ENCODE measurements at regions not wholly inside any gene's neighbourhood (a gene's known extent, or its start where the extent isn't known, plus 50 kb on each side); places are given as distances from the start of the nearest gene placed in this dataset.

DNA sequence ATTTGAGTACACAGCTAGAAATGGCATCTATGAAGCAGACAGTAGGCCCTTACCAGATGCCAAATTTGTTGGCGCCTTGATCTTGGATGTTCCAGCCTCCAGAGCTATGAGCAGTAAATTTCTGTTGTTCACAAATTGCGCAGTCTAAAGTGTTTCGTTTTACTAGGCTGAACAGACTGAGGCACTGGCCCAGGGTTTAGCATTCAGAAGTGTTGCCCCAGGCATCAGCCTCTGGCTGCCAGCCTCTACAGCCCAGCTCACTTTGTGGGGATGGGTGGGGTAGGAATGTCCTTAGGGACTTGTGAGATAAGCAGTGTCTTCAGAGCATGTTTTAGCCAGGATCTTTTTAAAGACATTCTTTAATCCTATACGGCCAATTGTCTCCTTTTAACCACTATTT lies 51.5 kb upstream of the MGAT5 start:
- Histone ChIP-seq H3F3A (ENCODE audit: low read depth) (no peaks in the 10 kb centered on the region), H3K4me2 (ENCODE audit: low read depth, low read length, poor library complexity, severe bottlenecking) (no peak overlapping the region), H3K9me3 (ENCODE audit: insufficient read depth, low read depth, low read length) (no peaks in the 10 kb centered on the region), H3K79me2 (ENCODE audit: insufficient read depth, low read length) (peaks cover 93% of the 10 kb centered on the region), H2AFZ (ENCODE audit: low read length) (no peak overlapping the region), H3K36me3 (ENCODE audit: insufficient read depth, low read length) (no peaks in the 10 kb centered on the region), H3K9ac (ENCODE audit: low read depth, low read length, poor library complexity, severe bottlenecking) (no peak overlapping the region), H3K27me3 (ENCODE audit: insufficient read depth, low read length, poor library complexity, severe bottlenecking) (no peaks in the 10 kb centered on the region), H3K4me3 (ENCODE audit: low read length, poor library complexity, severe bottlenecking) (no peak overlapping the region), H4K20me1 (ENCODE audit: insufficient read depth, low read length, poor library complexity, severe bottlenecking) (peaks cover 25% of the 10 kb centered on the region), H3K4me1 (ENCODE audit: insufficient read depth, low read length, poor library complexity, severe bottlenecking) (peaks cover 35% of the 10 kb centered on the region), H3K9me2 (replicated peaks; ENCODE audit: low read depth, low read length) (no peaks in the 10 kb centered on the region)
- TF ChIP-seq, protein P1, sequence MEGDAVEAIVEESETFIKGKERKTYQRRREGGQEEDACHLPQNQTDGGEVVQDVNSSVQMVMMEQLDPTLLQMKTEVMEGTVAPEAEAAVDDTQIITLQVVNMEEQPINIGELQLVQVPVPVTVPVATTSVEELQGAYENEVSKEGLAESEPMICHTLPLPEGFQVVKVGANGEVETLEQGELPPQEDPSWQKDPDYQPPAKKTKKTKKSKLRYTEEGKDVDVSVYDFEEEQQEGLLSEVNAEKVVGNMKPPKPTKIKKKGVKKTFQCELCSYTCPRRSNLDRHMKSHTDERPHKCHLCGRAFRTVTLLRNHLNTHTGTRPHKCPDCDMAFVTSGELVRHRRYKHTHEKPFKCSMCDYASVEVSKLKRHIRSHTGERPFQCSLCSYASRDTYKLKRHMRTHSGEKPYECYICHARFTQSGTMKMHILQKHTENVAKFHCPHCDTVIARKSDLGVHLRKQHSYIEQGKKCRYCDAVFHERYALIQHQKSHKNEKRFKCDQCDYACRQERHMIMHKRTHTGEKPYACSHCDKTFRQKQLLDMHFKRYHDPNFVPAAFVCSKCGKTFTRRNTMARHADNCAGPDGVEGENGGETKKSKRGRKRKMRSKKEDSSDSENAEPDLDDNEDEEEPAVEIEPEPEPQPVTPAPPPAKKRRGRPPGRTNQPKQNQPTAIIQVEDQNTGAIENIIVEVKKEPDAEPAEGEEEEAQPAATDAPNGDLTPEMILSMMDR (conservative IDR thresholded peaks at IDR 0.05; ENCODE audit: low read length) = no peak
- no peak for TF ChIP-seq EZH2phosphoT487 (IDR thresholded peaks at IDR 0.05; ENCODE audit: borderline replicate concordance)

DNA sequence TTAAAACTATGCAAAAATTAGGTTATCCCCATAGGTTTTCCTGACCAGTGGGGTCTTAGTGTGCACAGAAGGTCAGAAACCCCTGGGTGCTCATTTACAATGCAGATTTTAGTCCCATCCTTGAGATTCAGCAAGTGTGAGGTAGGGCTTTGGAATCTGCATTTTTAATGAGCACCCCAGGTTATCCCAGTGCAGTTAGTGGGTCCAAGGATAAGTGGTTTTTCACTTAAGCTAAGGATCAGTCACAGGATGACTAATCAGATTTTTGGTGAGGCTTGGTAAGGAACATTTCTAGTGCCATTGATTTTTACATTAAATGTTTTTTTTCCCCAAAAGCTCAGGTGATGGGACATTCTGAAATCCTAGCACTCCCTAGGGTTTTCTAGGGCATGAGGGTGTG lies 50.7 kb upstream of the MGAT5 start:
- no peak for TF ChIP-seq EZH2phosphoT487 (IDR thresholded peaks at IDR 0.05; ENCODE audit: borderline replicate concordance)
- TF ChIP-seq, protein P1 (conservative IDR thresholded peaks at IDR 0.05; ENCODE audit: low read length) = no peak
- H3F3A ChIP-seq (ENCODE audit: low read depth) = no peaks in the 10 kb centered on the region
- no peak overlapping the region for H3K9ac ChIP-seq (ENCODE audit: low read depth, low read length, poor library complexity, severe bottlenecking)
- no peak overlapping the region for H2AFZ ChIP-seq (ENCODE audit: low read length)
- H3K4me3 ChIP-seq (ENCODE audit: low read length, poor library complexity, severe bottlenecking) = no peak overlapping the region
- H4K20me1 ChIP-seq (ENCODE audit: insufficient read depth, low read length, poor library complexity, severe bottlenecking) = peaks cover 31% of the 10 kb centered on the region
- peaks cover 93% of the 10 kb centered on the region for H3K79me2 ChIP-seq (ENCODE audit: insufficient read depth, low read length)
- H3K4me1 ChIP-seq (ENCODE audit: insufficient read depth, low read length, poor library complexity, severe bottlenecking) = peaks cover 27% of the 10 kb centered on the region
- H3K9me3 ChIP-seq (ENCODE audit: insufficient read depth, low read depth, low read length) = no peaks in the 10 kb centered on the region
- no peaks in the 10 kb centered on the region for H3K9me2 ChIP-seq (replicated peaks; ENCODE audit: low read depth, low read length)
- H3K27me3 ChIP-seq (ENCODE audit: insufficient read depth, low read length, poor library complexity, severe bottlenecking) = no peaks in the 10 kb centered on the region
- no peak overlapping the region for H3K4me2 ChIP-seq (ENCODE audit: low read depth, low read length, poor library complexity, severe bottlenecking)
- no peaks in the 10 kb centered on the region for H3K36me3 ChIP-seq (ENCODE audit: insufficient read depth, low read length)

All from Loucy (cell line).